Frontal cortex (tissue), 3 donors: ENCODE measurements at regions not wholly inside any gene's neighbourhood (a gene's known extent, or its start where the extent isn't known, plus 50 kb on each side); places are given as distances from the start of the nearest gene placed in this dataset.

Experiments
- DNase-seq, 2 donors: peaks; one replicate each; pipeline ENCODE4 v3.0.0; 2012; ENCODE audit warnings: low spot score in 2 of 2
- FAIRE-seq: peaks from 2 replicates; lab custom pipeline; 2012; peaks lifted over from hg19 to GRCh38; lab: Jason Lieb, UNC
- donor health status: control.
- donor health status: control.
- donor health status: control.

- DNase-seq (no peak), FAIRE-seq (no peak)
Measured at GRCh38 chr14:29175706-29176105, 409.1 kb downstream of the FOXG1 start.

DNA sequence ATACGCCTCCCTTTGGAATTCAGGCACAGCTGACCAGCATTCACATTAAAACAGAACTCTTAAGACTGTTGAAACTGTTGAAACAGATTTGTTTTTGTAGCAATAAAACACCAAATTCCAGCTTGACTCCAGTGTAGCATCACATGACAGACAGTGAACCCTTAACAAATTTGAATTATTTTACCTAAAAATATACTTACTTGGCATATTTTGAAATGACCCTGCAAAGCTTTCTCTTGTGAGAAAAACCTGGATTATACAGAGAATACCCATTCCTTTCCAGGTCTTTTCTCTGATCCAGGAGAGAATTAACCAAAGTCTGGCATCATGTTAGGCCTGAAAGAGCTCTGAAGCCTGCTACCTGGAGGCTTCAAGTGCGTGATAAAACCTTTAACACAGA is 410.3 kb downstream of the FOXG1 start:
- FAIRE-seq = no peak

GRCh38 chr14:29178971-29179370 is 412.4 kb downstream of the FOXG1 start:
- no peak for DNase-seq
- FAIRE-seq = no peak

More for the DNA sequence above, 410.3 kb downstream of the FOXG1 start:
- DNase-seq = no peak

DNA sequence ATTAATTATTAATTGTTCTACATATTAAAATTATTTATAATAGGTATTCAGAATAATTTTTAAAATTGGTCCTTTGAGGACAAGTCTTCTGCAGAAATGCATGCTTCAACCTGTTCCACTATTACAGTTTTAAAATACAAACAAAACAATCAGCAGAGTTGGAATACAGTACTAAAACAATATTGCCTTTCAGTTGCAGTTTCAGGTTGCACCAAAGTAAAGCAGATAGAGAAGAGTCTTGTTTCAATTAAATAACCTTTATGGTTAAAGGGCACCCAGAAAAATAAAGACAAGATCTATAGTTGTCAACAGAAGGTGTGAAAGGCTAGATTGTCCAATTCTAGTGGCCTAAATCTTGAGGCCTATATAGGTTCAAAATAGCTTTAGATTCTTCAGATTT is 424.5 kb downstream of the FOXG1 start:
- DNase-seq = no peak
- FAIRE-seq = no peak

- no peak for DNase-seq
- no peak for FAIRE-seq
Measured at GRCh38 chr14:29197557-29197956, 431.0 kb downstream of the FOXG1 start.

GRCh38 chr14:29205658-29206057 is 439.1 kb downstream of the FOXG1 start:
- FAIRE-seq = no peak
- DNase-seq = no peak

DNA sequence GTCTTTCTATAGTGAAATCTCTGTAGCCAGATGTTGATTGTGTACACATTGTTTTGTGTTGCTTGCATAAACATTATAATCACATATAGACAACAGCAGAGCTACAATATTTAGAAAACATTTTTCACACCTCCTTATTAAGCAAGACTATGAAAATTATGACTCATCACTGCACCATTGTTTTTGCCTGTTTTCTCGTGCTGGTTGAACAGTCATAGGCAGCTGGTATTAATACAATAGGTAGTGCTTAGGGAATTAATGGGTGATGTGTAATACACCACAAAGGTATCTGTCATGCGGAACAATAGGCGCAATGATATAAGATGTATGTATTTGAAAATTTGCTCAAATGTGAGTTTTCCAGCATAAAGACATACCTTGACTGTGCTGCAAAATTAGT is 449.3 kb downstream of the FOXG1 start:
- DNase-seq = no peak
- no peak for FAIRE-seq

DNA sequence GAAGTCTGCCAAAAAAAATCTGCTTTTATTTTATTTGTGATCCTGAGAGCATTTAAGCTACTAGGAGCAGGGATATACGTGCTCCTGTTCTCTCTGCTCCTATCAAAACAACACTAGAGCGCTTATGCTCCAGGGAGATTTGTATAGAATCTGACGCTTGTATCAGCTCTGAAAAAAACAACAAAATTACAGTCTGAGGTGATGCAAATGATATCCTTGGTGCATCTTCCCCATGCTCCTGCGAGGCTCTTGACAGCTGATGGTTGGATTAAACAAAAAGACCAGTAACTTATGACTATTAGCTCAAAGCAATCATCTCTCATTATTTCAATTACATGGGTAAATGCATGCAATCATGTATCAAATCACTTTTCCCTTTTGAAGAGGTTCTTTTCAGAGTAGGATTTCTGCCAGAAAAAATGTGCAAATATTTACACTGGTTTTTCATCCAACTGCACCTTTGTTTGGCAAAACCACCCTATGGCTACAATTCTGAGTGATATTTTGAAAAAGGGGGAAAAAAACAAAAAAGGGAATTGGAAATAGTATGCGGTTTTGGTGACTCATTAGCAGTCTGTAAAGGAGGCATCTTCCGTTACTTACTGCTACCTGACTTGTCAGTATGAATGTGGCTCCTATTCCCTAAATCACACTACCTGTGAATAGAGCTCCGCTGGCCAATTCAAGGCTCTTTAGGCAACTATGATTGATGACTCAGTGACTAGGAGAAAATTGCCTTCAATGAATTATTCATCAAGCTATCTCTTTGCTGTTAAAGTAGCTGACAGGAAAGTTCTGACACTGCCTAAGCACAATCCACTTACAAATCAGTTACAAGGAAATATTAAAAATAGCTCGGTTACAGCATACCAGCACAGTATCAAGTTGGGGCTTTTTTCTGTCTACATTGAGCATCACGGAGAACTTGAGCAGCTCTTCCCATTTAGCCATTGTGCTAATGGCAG is 450.0 kb downstream of the FOXG1 start:
- FAIRE-seq (no peak), DNase-seq (peak in 1 of 2 donors; percentile 3)

- no peak for FAIRE-seq
- DNase-seq = no peak
Measured at GRCh38 chr14:29217813-29218450, 451.3 kb downstream of the FOXG1 start.

- DNase-seq = no peak
Measured at GRCh38 chr14:29220072-29220471, 453.5 kb downstream of the FOXG1 start.

GRCh38 chr14:29220566-29220965 is 454.0 kb downstream of the FOXG1 start:
- DNase-seq (no peak), FAIRE-seq (no peak)

More at GRCh38 chr14:29220072-29220471, 453.5 kb downstream of the FOXG1 start:
- FAIRE-seq = no peak

- no peak for FAIRE-seq
Measured at GRCh38 chr14:29222006-29222405, 455.4 kb downstream of the FOXG1 start.

GRCh38 chr14:29222671-29223268 is 456.2 kb downstream of the FOXG1 start:
- FAIRE-seq = no peak
- DNase-seq = no peak

More at GRCh38 chr14:29222006-29222405, 455.4 kb downstream of the FOXG1 start:
- no peak for DNase-seq

DNA sequence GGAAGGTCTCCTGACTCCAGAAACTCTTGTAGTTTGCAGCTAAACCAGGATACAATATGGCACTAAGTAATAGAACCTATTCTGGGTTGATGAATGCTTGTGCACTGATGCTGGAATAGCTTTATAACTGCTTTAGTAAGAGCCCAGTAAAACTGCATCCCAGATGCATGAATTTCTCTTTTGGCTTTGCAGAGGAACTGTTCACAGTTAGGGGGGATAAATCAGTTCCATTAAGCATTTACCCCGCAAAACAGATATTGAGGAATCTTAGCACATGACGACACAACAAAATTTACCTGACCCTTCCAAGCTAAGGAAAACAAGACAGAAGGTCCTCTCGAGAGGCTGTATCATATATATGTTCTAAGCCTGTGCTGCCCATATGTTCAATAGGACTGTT is 457.4 kb downstream of the FOXG1 start:
- DNase-seq (no peak), FAIRE-seq (no peak)

DNA sequence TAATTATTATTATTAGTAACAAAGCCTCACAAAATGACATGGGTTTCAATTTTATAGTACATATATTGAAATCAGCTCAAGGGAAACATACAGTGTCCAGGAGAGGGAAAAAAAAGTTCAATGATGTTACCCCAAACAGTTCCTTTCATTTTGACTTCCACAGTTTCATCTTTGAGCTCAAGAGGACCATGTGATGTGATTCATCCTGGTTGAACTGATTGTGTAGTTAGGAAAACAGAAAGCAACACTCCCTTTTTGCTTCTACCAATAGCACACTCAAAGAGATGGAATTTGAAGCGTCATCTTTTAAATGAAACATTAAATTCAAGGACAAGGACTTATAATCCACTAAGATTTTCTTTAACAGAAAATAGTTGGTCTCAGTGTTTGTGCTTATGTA is 461.0 kb downstream of the FOXG1 start:
- FAIRE-seq (no peak), DNase-seq (no peak)

DNA sequence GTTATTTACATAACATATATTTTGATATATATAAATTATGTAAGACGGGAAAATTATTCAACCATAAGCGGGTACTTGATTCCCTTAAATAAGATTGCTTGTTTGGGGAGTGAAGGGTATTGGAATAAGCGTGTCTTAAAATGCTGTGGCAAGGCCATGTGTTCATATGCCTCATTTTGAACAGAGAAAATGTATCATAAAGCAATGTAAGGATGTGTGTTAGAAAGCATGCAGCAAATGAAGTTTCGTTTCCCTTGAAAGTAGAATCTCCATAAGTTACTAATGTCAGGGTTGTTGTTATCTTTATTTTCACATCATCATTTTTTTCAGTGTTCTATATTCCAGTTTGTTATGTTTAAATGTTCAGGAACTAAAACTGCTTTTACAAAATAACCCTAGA is 465.6 kb downstream of the FOXG1 start:
- FAIRE-seq = no peak
- no peak for DNase-seq

DNA sequence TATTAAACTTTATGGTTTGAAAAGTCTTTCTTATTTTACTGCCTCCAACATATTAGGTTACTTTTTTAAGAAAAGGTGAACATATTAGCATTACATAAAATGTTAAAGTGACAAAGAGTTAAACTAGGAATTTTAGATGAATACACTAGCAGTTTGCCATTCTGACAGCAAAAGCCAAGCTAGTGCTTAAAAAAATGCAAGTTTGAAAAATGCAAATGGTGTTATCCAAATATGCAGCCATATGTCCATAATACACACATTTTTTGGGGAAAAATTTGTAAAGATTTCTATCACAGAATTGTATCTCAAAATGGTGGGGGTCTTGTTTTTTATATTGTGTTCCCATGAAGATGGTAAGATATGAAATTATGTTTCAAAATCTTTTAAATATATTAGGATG is 466.1 kb downstream of the FOXG1 start:
- DNase-seq (no peak), FAIRE-seq (no peak)

DNA sequence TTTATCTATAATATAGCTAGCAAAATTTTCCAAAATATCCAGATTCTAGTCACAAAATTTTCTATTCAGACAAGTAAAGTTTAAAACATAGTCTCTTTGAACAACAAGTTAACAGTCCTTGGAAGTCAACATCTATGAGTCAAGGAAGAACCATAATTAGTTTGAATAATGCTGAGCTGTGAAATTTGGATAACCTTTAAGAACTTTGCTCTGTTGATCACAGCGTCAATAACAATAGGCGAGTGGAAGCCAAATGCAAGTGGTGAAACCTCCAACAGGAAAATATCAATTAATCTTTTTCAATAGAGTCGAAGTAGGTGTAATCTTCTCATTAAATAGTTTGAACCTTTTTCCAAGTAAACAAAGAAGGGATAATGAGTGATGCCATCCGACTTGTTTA is 466.6 kb downstream of the FOXG1 start:
- FAIRE-seq (no peak), DNase-seq (no peak)

- FAIRE-seq (no peak), DNase-seq (no peak)
Measured at GRCh38 chr14:29235991-29236390, 469.4 kb downstream of the FOXG1 start.

DNA sequence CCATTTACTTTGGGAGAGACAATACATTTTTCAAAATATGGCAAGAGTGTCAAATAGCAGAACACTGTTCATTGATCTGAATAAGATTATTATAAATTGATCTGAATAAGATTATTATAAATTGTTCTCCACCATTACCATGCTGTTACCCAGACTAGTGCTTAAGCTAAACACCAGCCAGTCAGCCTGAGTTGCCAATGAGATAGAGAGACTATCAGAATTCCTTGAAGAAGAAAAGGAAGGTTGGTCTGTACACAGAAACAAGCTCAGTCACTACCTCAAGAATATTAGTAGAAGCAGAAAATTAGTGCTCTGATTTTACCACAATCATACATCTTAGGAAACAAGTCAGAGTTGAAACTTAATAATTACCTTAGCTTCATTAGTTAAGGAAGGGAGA is 469.8 kb downstream of the FOXG1 start:
- FAIRE-seq (no peak), DNase-seq (no peak)

DNA sequence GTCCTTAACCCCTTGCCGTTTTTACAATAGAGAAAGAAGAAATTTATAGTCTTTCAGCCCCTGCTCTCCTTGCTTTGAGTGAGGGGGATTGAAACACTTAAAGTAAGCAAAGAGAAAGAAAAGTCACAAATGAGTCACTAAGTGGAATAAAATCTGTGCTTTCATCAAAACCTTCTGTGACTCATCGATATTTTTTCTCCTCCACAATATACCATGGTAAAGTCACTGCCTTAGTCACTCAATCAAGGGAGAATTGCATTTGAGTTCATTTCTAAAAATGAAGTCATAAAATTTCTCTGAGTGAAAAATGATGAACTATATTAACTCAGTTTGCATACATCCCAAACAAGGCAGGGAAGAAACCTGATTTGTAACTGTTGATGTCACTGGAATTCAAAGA is 470.3 kb downstream of the FOXG1 start:
- FAIRE-seq (no peak), DNase-seq (no peak)
